HEK293 (cell line): ENCODE measurements at regions not wholly inside any gene's neighbourhood (a gene's known extent, or its start where the extent isn't known, plus 50 kb on each side); places are given as distances from the start of the nearest gene placed in this dataset.

ENCODE experiments used
- CTCF ChIA-PET: fragments of 350-600 bp; formaldehyde crosslinking; extraction: SDS; loops from one replicate; lab custom pipeline; 2021; ENCODE audit warnings: antibody characterized with exemption; lab: Yijun Ruan, JAX
- POLR2A ChIA-PET: fragments of 300-600 bp; formaldehyde crosslinking; extraction: SDS; loops from one replicate; lab custom pipeline; 2020; ENCODE audit warnings: antibody characterized with exemption, inconsistent platforms; lab: Yijun Ruan, JAX
- H3K27ac ChIP-seq: fragments of 200-500 bp; sonication (Bioruptor generic); 2 replicates; pipeline ENCODE4 v1.5.1; 2014; ENCODE audit warnings: low read depth, low read length, control low read depth, inconsistent platforms; ENCODE audit errors: extremely low read depth
- H3K36me3 ChIP-seq, 2 experiments: fragments of 200-500 bp in 1 of 2; sonication (Bioruptor generic) in 1 of 2; 1 replicate in 1 of 2; 2 replicates in 1 of 2; pipeline ENCODE4 v1.5.1; 2014 to 2017; ENCODE audit warnings: inconsistent platforms in 2 of 2, low read length in 2 of 2; ENCODE audit not compliant: control insufficient read depth in 2 of 2, insufficient read depth in 1 of 2
- H3K4me1 ChIP-seq: fragments of 200-500 bp; sonication (Bioruptor generic); 2 replicates; pipeline ENCODE4 v1.5.1; 2014; ENCODE audit warnings: mild to moderate bottlenecking, low read length, inconsistent platforms; ENCODE audit not compliant: control insufficient read depth, insufficient read depth
- H3K4me3 ChIP-seq: 2 replicates; pipeline ENCODE4 v1.5.1; 2011; ENCODE audit warnings: low read depth, mild to moderate bottlenecking, control low read depth, low read length, moderate library complexity
- H3K9me3 ChIP-seq: fragments of 200-500 bp; sonication (Bioruptor generic); 2 replicates; pipeline ENCODE4 v1.5.1; 2014; ENCODE audit warnings: low read depth, low read length, inconsistent platforms; ENCODE audit not compliant: control insufficient read depth, insufficient read depth
- GFI1B ChIP-seq: fragments of 450-650 bp; formaldehyde crosslinking; IDR thresholded peaks from 2 replicates; pipeline ENCODE4 v1.5.1; 2016; ENCODE audit warnings: missing biosample characterization, missing genetic modification characterization
- HOXA7 ChIP-seq: sonication (generic); formaldehyde crosslinking; IDR thresholded peaks from 2 replicates; pipeline ENCODE4 v1.8.1; 2022; ENCODE audit warnings: missing genetic modification reagents, borderline replicate concordance
- HOXC10 ChIP-seq: sonication (generic); formaldehyde crosslinking; IDR thresholded peaks from 2 replicates; pipeline ENCODE4 v1.8.1; 2023; ENCODE audit warnings: mild to moderate bottlenecking, missing genetic modification reagents
- KLF10 ChIP-seq: fragments of 450-650 bp; IDR thresholded peaks from 2 replicates; pipeline ENCODE4 v1.5.1; 2018; ENCODE audit warnings: missing biosample characterization, mild to moderate bottlenecking, missing genetic modification characterization
- KLF8 ChIP-seq: fragments of 450-650 bp; formaldehyde crosslinking; IDR thresholded peaks from 2 replicates; pipeline ENCODE4 v1.5.1; 2016; ENCODE audit warnings: missing biosample characterization, missing genetic modification characterization
- OSR2 ChIP-seq: fragments of 450-650 bp; formaldehyde crosslinking; IDR thresholded peaks from 2 replicates; pipeline ENCODE4 v1.5.1; 2016; ENCODE audit warnings: missing biosample characterization, missing genetic modification characterization
- ZNF214 ChIP-seq: fragments of 450-650 bp; formaldehyde crosslinking; IDR thresholded peaks from 2 replicates; pipeline ENCODE4 v1.5.1; 2017; ENCODE audit warnings: missing biosample characterization, mild to moderate bottlenecking, missing genetic modification characterization, borderline replicate concordance
- ZNF433 ChIP-seq: fragments of 450-650 bp; formaldehyde crosslinking; IDR thresholded peaks from 2 replicates; pipeline ENCODE4 v1.5.1; 2016; ENCODE audit warnings: missing biosample characterization, missing genetic modification characterization, low read depth
- ZNF48 ChIP-seq: fragments of 450-650 bp; formaldehyde crosslinking; IDR thresholded peaks from 2 replicates; pipeline ENCODE4 v1.5.1; 2016; ENCODE audit warnings: missing biosample characterization, missing genetic modification characterization
- ZNF558 ChIP-seq: fragments of 450-650 bp; formaldehyde crosslinking; IDR thresholded peaks from 2 replicates; pipeline ENCODE4 v1.5.1; 2016; ENCODE audit warnings: missing biosample characterization, missing genetic modification characterization
- ZNF560 ChIP-seq: fragments of 450-650 bp; formaldehyde crosslinking; IDR thresholded peaks from 2 replicates; pipeline ENCODE4 v1.5.1; 2017; ENCODE audit warnings: missing biosample characterization, missing genetic modification characterization, borderline replicate concordance
- ZNF600 ChIP-seq: fragments of 450-650 bp; formaldehyde crosslinking; IDR thresholded peaks from 2 replicates; pipeline ENCODE4 v1.5.1; 2016; ENCODE audit warnings: missing biosample characterization, missing genetic modification characterization
- ZNF623 ChIP-seq: fragments of 450-650 bp; formaldehyde crosslinking; IDR thresholded peaks from 2 replicates; pipeline ENCODE4 v1.5.1; 2016; ENCODE audit warnings: missing biosample characterization, missing genetic modification characterization
- ZNF777 ChIP-seq: fragments of 450-650 bp; formaldehyde crosslinking; IDR thresholded peaks from 2 replicates; pipeline ENCODE4 v1.5.1; 2017; ENCODE audit warnings: missing biosample characterization, missing genetic modification characterization, borderline replicate concordance
- ZXDB ChIP-seq: fragments of 450-650 bp; formaldehyde crosslinking; IDR thresholded peaks from 2 replicates; pipeline ENCODE4 v1.5.1; 2016; ENCODE audit warnings: missing biosample characterization, missing genetic modification characterization
- TF ChIP-seq, protein P1 (sequence below): fragments of 450-650 bp; formaldehyde crosslinking; IDR thresholded peaks from 2 replicates; pipeline ENCODE4 v1.5.1; 2016; ENCODE audit warnings: missing biosample characterization, missing genetic modification characterization
- TF ChIP-seq, protein P2 (sequence below): fragments of 450-650 bp; formaldehyde crosslinking; IDR thresholded peaks from 2 replicates; pipeline ENCODE4 v1.5.1; 2016; ENCODE audit warnings: missing biosample characterization, missing genetic modification characterization
- TF ChIP-seq, protein P3 (sequence below): fragments of 450-650 bp; formaldehyde crosslinking; IDR thresholded peaks from 2 replicates; pipeline ENCODE4 v1.5.1; 2016; ENCODE audit warnings: missing biosample characterization, missing genetic modification characterization

DNA sequence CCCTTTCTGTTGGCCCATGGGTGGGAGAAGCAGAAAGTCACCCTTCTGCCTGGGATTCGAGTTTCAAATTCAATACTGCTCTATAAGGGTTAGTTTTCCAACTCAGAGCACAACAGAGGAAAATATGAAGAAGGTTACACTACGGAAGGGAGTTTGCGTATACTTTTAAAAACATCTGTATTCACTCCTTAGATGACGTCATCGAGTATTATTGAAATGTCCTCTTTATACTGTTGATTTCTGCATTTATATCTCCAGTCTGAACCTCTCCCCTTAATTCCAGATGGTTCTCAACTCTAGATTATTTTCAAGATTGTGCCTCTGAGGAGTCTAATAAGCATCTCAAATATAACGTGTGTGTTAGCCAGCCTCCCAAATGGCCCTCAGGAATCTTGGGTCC lies 249.1 kb downstream of the MAP2K4 start:
- Histone ChIP-seq H3K27ac (no peak overlapping the region), H3K4me3 (no peak overlapping the region), H3K9me3 (0 out of 2 replicates have a peak, but pooled peaks cover 4% of the 10 kb centered on the region), H3K4me1 (no peaks in the 10 kb centered on the region), H3K36me3 (no peaks in the 10 kb centered on the region)
- POLR2A ChIA-PET = no interaction called here
- CTCF ChIA-PET = interaction anchor here (0.8 to 1.5 kb wide), 4 partner anchors 11 to 397 kb away, joined by 3 to 6 read pairs (median 3); no protein-coding TSS in a partner anchor
- TF ChIP-seq, protein P1, sequence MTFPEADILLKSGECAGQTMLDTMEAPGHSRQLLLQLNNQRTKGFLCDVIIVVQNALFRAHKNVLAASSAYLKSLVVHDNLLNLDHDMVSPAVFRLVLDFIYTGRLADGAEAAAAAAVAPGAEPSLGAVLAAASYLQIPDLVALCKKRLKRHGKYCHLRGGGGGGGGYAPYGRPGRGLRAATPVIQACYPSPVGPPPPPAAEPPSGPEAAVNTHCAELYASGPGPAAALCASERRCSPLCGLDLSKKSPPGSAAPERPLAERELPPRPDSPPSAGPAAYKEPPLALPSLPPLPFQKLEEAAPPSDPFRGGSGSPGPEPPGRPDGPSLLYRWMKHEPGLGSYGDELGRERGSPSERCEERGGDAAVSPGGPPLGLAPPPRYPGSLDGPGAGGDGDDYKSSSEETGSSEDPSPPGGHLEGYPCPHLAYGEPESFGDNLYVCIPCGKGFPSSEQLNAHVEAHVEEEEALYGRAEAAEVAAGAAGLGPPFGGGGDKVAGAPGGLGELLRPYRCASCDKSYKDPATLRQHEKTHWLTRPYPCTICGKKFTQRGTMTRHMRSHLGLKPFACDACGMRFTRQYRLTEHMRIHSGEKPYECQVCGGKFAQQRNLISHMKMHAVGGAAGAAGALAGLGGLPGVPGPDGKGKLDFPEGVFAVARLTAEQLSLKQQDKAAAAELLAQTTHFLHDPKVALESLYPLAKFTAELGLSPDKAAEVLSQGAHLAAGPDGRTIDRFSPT (tag by site-specific recombination) = no peak
- TF ChIP-seq KLF10 (tag by site-specific recombination) (no peak), ZNF623 (tag by site-specific recombination) (no peak), HOXA7 (CRISPR knock-in tag) (no peak), ZXDB (tag by site-specific recombination) (no peak), HOXC10 (no peak), ZNF560 (tag by site-specific recombination) (no peak), ZNF433 (tag by site-specific recombination) (no peak), OSR2 (tag by site-specific recombination) (no peak), ZNF48 (tag by site-specific recombination) (no peak), KLF8 (tag by site-specific recombination) (no peak)
- TF ChIP-seq, protein P2, sequence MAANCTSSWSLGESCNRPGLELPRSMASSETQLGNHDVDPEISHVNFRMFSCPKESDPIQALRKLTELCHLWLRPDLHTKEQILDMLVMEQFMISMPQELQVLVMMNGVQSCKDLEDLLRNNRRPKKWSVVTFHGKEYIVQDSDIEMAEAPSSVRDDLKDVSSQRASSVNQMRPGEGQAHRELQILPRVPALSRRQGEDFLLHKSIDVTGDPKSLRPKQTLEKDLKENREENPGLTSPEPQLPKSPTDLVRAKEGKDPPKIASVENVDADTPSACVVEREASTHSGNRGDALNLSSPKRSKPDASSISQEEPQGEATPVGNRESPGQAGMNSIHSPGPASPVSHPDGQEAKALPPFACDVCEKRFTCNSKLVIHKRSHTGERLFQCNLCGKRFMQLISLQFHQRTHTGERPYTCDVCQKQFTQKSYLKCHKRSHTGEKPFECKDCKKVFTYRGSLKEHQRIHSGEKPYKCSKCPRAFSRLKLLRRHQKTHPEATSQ = no peak

DNA sequence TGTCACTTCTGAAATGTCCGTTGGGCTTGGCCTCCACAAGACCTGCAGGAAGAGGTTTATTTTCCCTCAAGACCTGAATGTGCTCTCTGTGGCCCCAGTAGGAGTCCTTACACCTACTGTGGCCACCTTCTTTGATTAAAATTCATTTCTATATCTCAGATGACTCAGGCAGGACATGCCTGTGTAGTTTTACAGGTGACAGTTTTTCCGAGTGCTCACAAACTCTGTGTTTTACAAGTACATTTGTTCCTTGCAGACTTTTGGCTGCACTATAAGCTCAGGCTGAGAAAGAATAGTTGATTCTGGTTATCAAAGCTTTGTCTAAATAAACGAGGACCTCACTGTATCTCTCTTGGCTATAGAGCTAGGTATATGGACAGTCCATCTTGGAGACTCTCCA lies 257.1 kb downstream of the MAP2K4 start:
- H3K27ac ChIP-seq = no peak overlapping the region
- TF ChIP-seq GFI1B (tag by site-specific recombination) (no peak), ZNF777 (tag by site-specific recombination) (no peak)
- no peaks in the 10 kb centered on the region for H3K4me1 ChIP-seq
- H3K36me3 ChIP-seq = no peaks in the 10 kb centered on the region
- 0 out of 2 replicates have a peak, but pooled peaks cover 4% of the 10 kb centered on the region for H3K9me3 ChIP-seq
- H3K4me3 ChIP-seq = no peak overlapping the region
- ChIA-PET POLR2A (no interaction called here), CTCF (interaction anchor here (0.7 kb wide), 1 partner anchor 182 kb away, joined by 3 read pairs; no protein-coding TSS in a partner anchor)

DNA sequence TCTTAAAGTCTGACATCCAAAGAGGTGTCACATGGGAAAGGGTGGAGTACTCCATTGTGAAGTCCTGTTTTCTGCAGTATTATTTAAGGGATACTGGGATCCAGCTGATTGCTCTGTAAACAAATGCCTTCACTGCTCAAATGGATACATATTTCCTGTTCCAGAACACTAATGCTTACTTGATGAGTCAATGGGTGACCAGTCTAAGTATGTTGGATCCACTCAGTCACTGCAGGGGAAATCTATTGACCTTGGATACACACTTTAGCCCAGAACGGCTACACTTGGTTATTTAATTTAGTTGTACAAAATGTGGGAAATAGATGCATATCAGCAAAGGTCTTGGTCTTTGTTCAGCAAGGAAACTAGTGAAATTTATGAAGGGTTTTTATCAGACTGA lies 261.4 kb downstream of the MAP2K4 start:
- H3K36me3 ChIP-seq = no peaks in the 10 kb centered on the region
- TF ChIP-seq ZNF214 (tag by site-specific recombination) (no peak), ZNF623 (tag by site-specific recombination) (no peak), ZNF558 (tag by site-specific recombination) (no peak), ZNF600 (tag by site-specific recombination) (peak; percentile 23; the same call in 1 of the 2 replicates)
- TF ChIP-seq, protein P3, sequence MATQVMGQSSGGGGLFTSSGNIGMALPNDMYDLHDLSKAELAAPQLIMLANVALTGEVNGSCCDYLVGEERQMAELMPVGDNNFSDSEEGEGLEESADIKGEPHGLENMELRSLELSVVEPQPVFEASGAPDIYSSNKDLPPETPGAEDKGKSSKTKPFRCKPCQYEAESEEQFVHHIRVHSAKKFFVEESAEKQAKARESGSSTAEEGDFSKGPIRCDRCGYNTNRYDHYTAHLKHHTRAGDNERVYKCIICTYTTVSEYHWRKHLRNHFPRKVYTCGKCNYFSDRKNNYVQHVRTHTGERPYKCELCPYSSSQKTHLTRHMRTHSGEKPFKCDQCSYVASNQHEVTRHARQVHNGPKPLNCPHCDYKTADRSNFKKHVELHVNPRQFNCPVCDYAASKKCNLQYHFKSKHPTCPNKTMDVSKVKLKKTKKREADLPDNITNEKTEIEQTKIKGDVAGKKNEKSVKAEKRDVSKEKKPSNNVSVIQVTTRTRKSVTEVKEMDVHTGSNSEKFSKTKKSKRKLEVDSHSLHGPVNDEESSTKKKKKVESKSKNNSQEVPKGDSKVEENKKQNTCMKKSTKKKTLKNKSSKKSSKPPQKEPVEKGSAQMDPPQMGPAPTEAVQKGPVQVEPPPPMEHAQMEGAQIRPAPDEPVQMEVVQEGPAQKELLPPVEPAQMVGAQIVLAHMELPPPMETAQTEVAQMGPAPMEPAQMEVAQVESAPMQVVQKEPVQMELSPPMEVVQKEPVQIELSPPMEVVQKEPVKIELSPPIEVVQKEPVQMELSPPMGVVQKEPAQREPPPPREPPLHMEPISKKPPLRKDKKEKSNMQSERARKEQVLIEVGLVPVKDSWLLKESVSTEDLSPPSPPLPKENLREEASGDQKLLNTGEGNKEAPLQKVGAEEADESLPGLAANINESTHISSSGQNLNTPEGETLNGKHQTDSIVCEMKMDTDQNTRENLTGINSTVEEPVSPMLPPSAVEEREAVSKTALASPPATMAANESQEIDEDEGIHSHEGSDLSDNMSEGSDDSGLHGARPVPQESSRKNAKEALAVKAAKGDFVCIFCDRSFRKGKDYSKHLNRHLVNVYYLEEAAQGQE (tag by site-specific recombination) = no peak
- H3K9me3 ChIP-seq = no peaks in the 10 kb centered on the region
- H3K27ac ChIP-seq = no peak overlapping the region
- no peak overlapping the region for H3K4me3 ChIP-seq
- ChIA-PET CTCF (interaction anchor here (1.3 kb wide), 1 partner anchor 748 kb away, joined by 4 read pairs; no protein-coding TSS in a partner anchor), POLR2A (no interaction called here)
- no peaks in the 10 kb centered on the region for H3K4me1 ChIP-seq
